ENCODE measurements at regions not wholly inside any gene's neighbourhood (a gene's known extent, or its start where the extent isn't known, plus 50 kb on each side); places are given as distances from the start of the nearest gene placed in this dataset.
A peak's percentile ranks its signal among the peaks of the same experiment; 100 is the strongest.

- no peak overlapping the region for H3K4ac ChIP-seq (replicated peaks; ENCODE audit: insufficient read length, low read depth, low read length)
- no peak overlapping the region for H3K14ac ChIP-seq (ENCODE audit: insufficient read length)
- no peak overlapping the region for H2BK20ac ChIP-seq (ENCODE audit: low read length)
- no peak overlapping the region for H3K27ac ChIP-seq (ENCODE audit: low read depth, low read length)
- no peaks in the 10 kb centered on the region for H3K23me2 ChIP-seq (ENCODE audit: low read depth, low read length)
- no peak overlapping the region for H3K23ac ChIP-seq (ENCODE audit: insufficient read length)
- no peak overlapping the region for H3K4me3 ChIP-seq (ENCODE audit: extremely low read depth in 1 of 4, insufficient read depth in 2 of 4, low read depth in 3 of 4, low read length in 4 of 4)
- no peaks in the 10 kb centered on the region for H3K79me2 ChIP-seq (ENCODE audit: control insufficient read depth in 1 of 2, insufficient read depth in 2 of 2, low read length in 2 of 2)
- H2AK5ac ChIP-seq (ENCODE audit: low read depth, low read length): no peak overlapping the region
- H2AFZ ChIP-seq (ENCODE audit: low read length): no peak overlapping the region
- peak; percentile 98 for FAIRE-seq
- H3K18ac ChIP-seq (ENCODE audit: extremely low read depth, low read length): no peak overlapping the region
- H3K27me3 ChIP-seq (replicated peaks in 1 of 4; ENCODE audit: control insufficient read depth in 3 of 4, extremely low read depth in 1 of 4, insufficient read depth in 3 of 4, low read length in 3 of 4): no peaks in the 10 kb centered on the region
- DNase-seq (ENCODE audit: low read depth in 1 of 2, low spot score in 2 of 2): peak in 1 of 2 experiments; percentile 62
- H3K56ac ChIP-seq (replicated peaks; ENCODE audit: insufficient read length, low read depth, low read length): no peak overlapping the region
- WGBS, 2 experiments (ENCODE audit: extremely low coverage in 1 of 2, insufficient coverage in 1 of 2, insufficient read length in 1 of 2, insufficient replicate concordance in 2 of 2, low coverage in 1 of 2, low lambda C conversion rate in 2 of 2, missing lambda C conversion rate in 1 of 2): 54% methylated on average over 4 of the region's 4 CpGs; no CpG with 5 or more reads in 1 of the 2 experiments
- peaks cover 0 to 5% (median 0%) of the 10 kb centered on the region in 4 experiments; a peak in 3 of 8 replicates for H3K36me3 ChIP-seq (ENCODE audit: control insufficient read depth in 2 of 4, insufficient read depth in 4 of 4, low read length in 3 of 4)
- peaks cover 0 to 2% (median 0%) of the 10 kb centered on the region in 4 experiments; a peak in 1 of 7 replicates for H3K4me1 ChIP-seq (replicated peaks in 1 of 4; ENCODE audit: control insufficient read depth in 3 of 4, insufficient read depth in 4 of 4, low read length in 3 of 4)
- H3K4me2 ChIP-seq (ENCODE audit: insufficient read depth in 1 of 2, low read depth in 2 of 2, low read length in 2 of 2): no peak overlapping the region
- H3K9me3 ChIP-seq (ENCODE audit: insufficient read depth in 2 of 2, low read depth in 1 of 2, low read length in 1 of 2): no peaks in the 10 kb centered on the region; a peak in 1 of 4 replicates
- no peaks in the 10 kb centered on the region for H4K20me1 ChIP-seq (replicated peaks in 1 of 2; ENCODE audit: control insufficient read depth in 1 of 2, insufficient read depth in 2 of 2, low read length in 2 of 2)
- no peak overlapping the region for H2BK5ac ChIP-seq (ENCODE audit: low read depth, low read length)
- POLR2A ChIA-PET (ENCODE audit: partially characterized antibody): interaction anchor here (1.2 kb wide), 2 partner anchors 230 to 816 kb away, joined by 3 to 4 read pairs; no protein-coding TSS in a partner anchor
- H3K9ac ChIP-seq (replicated peaks in 1 of 4; ENCODE audit: extremely low read depth in 1 of 4, low read depth in 3 of 4, low read length in 3 of 4): no peak overlapping the region
- H3K79me1 ChIP-seq (ENCODE audit: low read depth, low read length): no peaks in the 10 kb centered on the region
- no peak overlapping the region for H4K91ac ChIP-seq (replicated peaks; ENCODE audit: insufficient read length, low read length)
- H4K8ac ChIP-seq (ENCODE audit: extremely low read depth, insufficient read depth, low read length): no peak overlapping the region
- H2BK15ac ChIP-seq (ENCODE audit: low read length): no peak overlapping the region
- H2BK12ac ChIP-seq (ENCODE audit: low read depth, low read length): no peak overlapping the region
- CTCF ChIA-PET (ENCODE audit: partially characterized antibody): interaction anchor here (0.6 to 6.0 kb wide), 73 partner anchors 8 to 1068 kb away, joined by 3 to 36 read pairs (median 3); no protein-coding TSS in a partner anchor
- no peak overlapping the region for H4K5ac ChIP-seq (ENCODE audit: insufficient read length, low read depth, low read length)
- no peak overlapping the region for H2BK120ac ChIP-seq (replicated peaks; ENCODE audit: low read depth, low read length)
- no peak for TF ChIP-seq YY1 (IDR thresholded peaks at IDR 0.05; ENCODE audit: low read depth, low read length)
- peak; percentile 96 to 98 for TF ChIP-seq RAD21 (IDR thresholded peaks at IDR 0.05 in 1 of 2, conservative IDR thresholded peaks at IDR 0.05 in 1 of 2; ENCODE audit: low read depth in 2 of 2, low read length in 2 of 2)
- peak; percentile 31 to 78 (median 70) for TF ChIP-seq CTCF (IDR thresholded peaks at IDR 0.05; ENCODE audit: control extremely low read depth in 1 of 3, insufficient read depth in 1 of 3, low read depth in 1 of 3, low read length in 3 of 3)
These were observed 83.1 kb upstream of the MTNR1B start for GRCh38 chr11:92886243-92886905.
